ENCODE measurements at regions not wholly inside any gene's neighbourhood (a gene's known extent, or its start where the extent isn't known, plus 50 kb on each side); places are given as distances from the start of the nearest gene placed in this dataset.
A peak's percentile ranks its signal among the peaks of the same experiment; 100 is the strongest.

DNA sequence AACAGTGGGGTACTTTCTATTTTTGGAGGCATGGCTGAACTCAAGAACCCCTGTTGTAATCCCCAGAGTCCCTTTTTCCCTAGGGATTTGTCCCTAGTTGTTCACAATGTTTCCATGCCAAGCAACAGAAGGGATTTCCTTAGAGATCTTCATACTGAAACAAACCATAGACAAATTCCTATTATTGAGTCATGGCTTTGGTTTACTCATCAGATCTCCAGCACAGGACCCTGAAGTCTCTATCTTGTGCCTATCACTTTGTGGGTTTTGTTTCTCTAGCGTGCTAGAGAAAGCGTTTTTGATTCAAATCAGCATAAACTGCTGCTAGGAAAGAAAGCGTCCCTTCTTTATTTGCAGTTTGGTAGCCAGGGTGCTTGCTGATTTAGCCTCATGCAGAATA is 165.0 kb downstream of the BAMBI start:
- TF ChIP-seq, protein P1, sequence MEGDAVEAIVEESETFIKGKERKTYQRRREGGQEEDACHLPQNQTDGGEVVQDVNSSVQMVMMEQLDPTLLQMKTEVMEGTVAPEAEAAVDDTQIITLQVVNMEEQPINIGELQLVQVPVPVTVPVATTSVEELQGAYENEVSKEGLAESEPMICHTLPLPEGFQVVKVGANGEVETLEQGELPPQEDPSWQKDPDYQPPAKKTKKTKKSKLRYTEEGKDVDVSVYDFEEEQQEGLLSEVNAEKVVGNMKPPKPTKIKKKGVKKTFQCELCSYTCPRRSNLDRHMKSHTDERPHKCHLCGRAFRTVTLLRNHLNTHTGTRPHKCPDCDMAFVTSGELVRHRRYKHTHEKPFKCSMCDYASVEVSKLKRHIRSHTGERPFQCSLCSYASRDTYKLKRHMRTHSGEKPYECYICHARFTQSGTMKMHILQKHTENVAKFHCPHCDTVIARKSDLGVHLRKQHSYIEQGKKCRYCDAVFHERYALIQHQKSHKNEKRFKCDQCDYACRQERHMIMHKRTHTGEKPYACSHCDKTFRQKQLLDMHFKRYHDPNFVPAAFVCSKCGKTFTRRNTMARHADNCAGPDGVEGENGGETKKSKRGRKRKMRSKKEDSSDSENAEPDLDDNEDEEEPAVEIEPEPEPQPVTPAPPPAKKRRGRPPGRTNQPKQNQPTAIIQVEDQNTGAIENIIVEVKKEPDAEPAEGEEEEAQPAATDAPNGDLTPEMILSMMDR (IDR thresholded peaks at IDR 0.05): no peak
- H3K9me3 Mint-ChIP-seq (ENCODE audit: low read depth): no peaks in the 10 kb centered on the region
- peak overlapping the region; percentile 79 for H3K27ac Mint-ChIP-seq (ENCODE audit: unreplicated experiment)
- no peak for DNase-seq (ENCODE audit: low spot score)
- peaks cover 34% of the 10 kb centered on the region for H3K4me1 Mint-ChIP-seq (ENCODE audit: low read depth)
- H3K27me3 Mint-ChIP-seq (ENCODE audit: low read depth): no peaks in the 10 kb centered on the region
- H3K4me3 Mint-ChIP-seq (ENCODE audit: unreplicated experiment): no peak overlapping the region
- no peaks in the 10 kb centered on the region for H3K36me3 Mint-ChIP-seq (ENCODE audit: low read depth)

DNA sequence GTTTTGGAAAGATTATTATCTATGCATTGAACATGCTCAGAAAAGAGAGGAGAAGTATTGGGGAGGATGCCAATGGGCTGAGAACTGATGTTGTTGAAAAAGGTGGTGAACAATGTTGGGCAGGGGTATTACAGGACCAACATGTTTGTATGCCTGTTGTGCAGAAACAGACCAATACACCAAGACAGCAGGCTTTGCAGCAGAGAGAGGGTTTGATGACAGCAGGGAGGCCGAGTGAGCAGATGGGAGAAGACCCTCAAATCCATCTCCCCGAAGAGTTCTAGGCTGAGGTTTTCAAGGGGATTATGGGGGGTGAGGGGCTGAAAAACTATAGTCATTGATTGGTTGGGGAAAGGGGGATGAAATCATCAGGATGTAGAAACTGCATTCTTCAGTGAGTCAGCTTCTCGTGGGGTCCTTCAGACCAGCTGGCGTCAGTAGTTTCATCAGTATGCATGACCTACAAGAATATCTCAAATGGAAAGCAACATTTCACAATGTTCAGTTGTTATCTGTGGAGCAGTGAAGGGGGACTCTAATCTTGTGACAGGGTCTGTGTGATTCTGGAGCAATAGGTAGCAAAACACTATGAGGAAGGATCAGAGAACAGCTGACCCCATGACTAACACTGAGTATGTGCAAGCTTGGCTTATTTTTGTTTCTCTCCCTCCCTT is 167.8 kb downstream of the BAMBI start:
- DNase-seq (ENCODE audit: low spot score): no peak
- H3K9me3 Mint-ChIP-seq (ENCODE audit: low read depth): no peaks in the 10 kb centered on the region
- TF ChIP-seq, protein P1 (IDR thresholded peaks at IDR 0.05): no peak

DNA sequence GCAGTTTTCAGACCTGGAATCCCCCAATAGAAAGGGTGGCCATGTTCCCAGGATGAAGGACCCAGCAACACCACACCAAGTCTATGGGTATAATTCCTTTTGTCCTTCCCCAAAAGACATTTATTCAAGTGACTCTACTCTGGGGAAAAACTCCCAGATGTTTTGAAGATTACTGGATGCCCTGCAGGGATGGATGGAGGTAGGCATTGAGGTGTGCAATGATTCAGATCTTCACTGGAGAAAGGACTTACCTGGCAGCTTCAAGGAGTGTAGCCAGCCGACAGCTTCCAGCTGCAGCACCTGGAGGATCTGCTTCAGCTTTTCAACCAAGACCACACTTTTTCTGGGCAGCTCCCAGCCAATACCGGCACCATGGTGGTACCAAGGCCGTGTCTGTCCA is 172.0 kb downstream of the BAMBI start:
- Mint-ChIP-seq H3K36me3 (ENCODE audit: low read depth) (no peaks in the 10 kb centered on the region), H3K4me1 (ENCODE audit: low read depth) (peaks cover 10% of the 10 kb centered on the region), H3K27me3 (ENCODE audit: low read depth) (peaks cover 17% of the 10 kb centered on the region), H3K9me3 (ENCODE audit: low read depth) (no peaks in the 10 kb centered on the region), H3K27ac (ENCODE audit: unreplicated experiment) (no peak overlapping the region), H3K4me3 (ENCODE audit: unreplicated experiment) (no peak overlapping the region)
- TF ChIP-seq, protein P1 (IDR thresholded peaks at IDR 0.05): no peak
- no peak for DNase-seq (ENCODE audit: low spot score)

More for the DNA sequence above, 167.8 kb downstream of the BAMBI start:
- H3K36me3 Mint-ChIP-seq (ENCODE audit: low read depth): no peaks in the 10 kb centered on the region
- H3K27ac Mint-ChIP-seq (ENCODE audit: unreplicated experiment): no peak overlapping the region
- peaks cover 19% of the 10 kb centered on the region for H3K4me1 Mint-ChIP-seq (ENCODE audit: low read depth)
- peaks cover 7% of the 10 kb centered on the region for H3K27me3 Mint-ChIP-seq (ENCODE audit: low read depth)
- no peak overlapping the region for H3K4me3 Mint-ChIP-seq (ENCODE audit: unreplicated experiment)

DNA sequence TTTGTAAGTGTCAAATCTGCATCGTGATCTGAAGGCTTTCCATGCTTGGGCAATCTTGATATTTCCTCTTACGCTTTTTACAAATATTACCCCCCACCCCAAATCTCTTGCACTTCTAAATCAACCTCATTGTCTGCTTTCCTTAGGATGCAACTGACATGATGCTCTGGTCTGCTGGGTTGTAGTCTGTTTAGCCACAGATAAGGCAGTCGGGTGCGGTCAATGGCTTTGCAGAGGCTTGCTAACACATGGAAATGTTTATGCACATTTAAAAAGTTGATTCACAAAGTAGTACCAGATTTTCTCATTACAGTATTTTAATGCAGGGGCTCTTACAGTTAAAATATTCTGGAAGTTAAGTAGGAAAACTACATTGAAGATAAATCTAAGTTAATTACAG is 172.5 kb downstream of the BAMBI start:
- TF ChIP-seq, protein P1 (IDR thresholded peaks at IDR 0.05): no peak
- Mint-ChIP-seq H3K4me1 (ENCODE audit: low read depth) (peaks cover 10% of the 10 kb centered on the region), H3K9me3 (ENCODE audit: low read depth) (no peaks in the 10 kb centered on the region), H3K27ac (ENCODE audit: unreplicated experiment) (no peak overlapping the region), H3K4me3 (ENCODE audit: unreplicated experiment) (no peak overlapping the region), H3K27me3 (ENCODE audit: low read depth) (peaks cover 17% of the 10 kb centered on the region), H3K36me3 (ENCODE audit: low read depth) (no peaks in the 10 kb centered on the region)
- DNase-seq (ENCODE audit: low spot score): no peak

DNA sequence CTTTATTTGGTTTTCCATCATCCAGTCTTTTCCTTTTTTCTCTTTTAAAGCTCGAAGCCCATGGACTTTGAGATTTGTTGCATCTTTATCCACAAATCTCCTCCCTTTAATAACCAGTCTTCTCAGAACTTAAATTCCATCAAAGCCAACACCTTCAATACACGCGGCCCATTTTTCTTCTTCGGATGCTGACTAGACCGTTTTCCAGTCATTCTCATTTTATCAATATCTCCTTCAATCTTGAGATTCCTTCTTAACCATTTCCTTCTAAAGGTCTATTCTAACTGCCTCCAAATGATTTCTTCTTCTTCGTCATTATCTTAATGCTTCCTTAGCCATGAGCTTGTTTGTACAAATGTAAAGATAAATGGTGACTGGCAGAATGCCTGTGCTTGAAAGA is 173.5 kb downstream of the BAMBI start:
- H3K27me3 Mint-ChIP-seq (ENCODE audit: low read depth): peaks cover 17% of the 10 kb centered on the region
- H3K9me3 Mint-ChIP-seq (ENCODE audit: low read depth): no peaks in the 10 kb centered on the region
- TF ChIP-seq, protein P1 (IDR thresholded peaks at IDR 0.05): no peak

More for the DNA sequence above, 173.5 kb downstream of the BAMBI start:
- Mint-ChIP-seq H3K4me3 (ENCODE audit: unreplicated experiment) (no peak overlapping the region), H3K27ac (ENCODE audit: unreplicated experiment) (no peak overlapping the region), H3K36me3 (ENCODE audit: low read depth) (no peaks in the 10 kb centered on the region), H3K4me1 (ENCODE audit: low read depth) (peaks cover 10% of the 10 kb centered on the region)
- no peak for DNase-seq (ENCODE audit: low spot score)
